ENCODE measurements at regions not wholly inside any gene's neighbourhood (a gene's known extent, or its start where the extent isn't known, plus 50 kb on each side); places are given as distances from the start of the nearest gene placed in this dataset.

DNA sequence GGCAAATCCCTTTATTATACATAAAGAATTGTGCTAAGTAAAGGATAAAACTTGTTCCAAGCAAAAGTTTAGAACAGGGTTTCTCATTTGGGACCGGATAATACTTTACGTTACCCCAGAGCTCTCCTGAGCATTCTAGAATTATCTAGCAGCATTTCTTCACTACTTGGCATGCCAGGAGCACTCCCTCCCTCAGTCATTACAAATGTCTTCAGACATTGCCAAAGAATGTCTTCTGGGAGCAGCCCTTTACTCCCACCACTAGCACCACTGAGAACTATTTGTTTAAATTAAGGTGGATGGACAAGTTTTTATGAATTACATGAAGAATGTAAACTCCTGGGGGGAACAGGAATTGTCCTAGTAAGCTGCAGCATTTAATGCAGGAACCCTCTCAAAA, 516.4 kb downstream of the GBE1 start:
- TF ChIP-seq, protein P1, sequence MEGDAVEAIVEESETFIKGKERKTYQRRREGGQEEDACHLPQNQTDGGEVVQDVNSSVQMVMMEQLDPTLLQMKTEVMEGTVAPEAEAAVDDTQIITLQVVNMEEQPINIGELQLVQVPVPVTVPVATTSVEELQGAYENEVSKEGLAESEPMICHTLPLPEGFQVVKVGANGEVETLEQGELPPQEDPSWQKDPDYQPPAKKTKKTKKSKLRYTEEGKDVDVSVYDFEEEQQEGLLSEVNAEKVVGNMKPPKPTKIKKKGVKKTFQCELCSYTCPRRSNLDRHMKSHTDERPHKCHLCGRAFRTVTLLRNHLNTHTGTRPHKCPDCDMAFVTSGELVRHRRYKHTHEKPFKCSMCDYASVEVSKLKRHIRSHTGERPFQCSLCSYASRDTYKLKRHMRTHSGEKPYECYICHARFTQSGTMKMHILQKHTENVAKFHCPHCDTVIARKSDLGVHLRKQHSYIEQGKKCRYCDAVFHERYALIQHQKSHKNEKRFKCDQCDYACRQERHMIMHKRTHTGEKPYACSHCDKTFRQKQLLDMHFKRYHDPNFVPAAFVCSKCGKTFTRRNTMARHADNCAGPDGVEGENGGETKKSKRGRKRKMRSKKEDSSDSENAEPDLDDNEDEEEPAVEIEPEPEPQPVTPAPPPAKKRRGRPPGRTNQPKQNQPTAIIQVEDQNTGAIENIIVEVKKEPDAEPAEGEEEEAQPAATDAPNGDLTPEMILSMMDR (IDR thresholded peaks at IDR 0.05) = no peak
- TF ChIP-seq POLR2A (IDR thresholded peaks at IDR 0.05) = no peak

All from esophagus squamous epithelium (tissue), 4 donors.